ENCODE measurements at regions not wholly inside any gene's neighbourhood (a gene's known extent, or its start where the extent isn't known, plus 50 kb on each side); places are given as distances from the start of the nearest gene placed in this dataset.
"Not testable (repeated sequence)": the region's sequence is repeated elsewhere in the genome, so short reads cannot be mapped to it uniquely, and the experiment has no call there.

- WGBS (ENCODE audit: extremely low coverage, insufficient coverage, low lambda C conversion rate): no CpG with 5 or more reads among the region's 1 CpG
- no peak overlapping the region for H2BK15ac ChIP-seq (replicated peaks; ENCODE audit: low read depth)
These were observed 54.1 kb downstream of the FOXG1 start for GRCh38 chr14:28820677-28821076.

GRCh38 chr14:28821993-28822392 is 55.4 kb downstream of the FOXG1 start:
- H3K79me1 ChIP-seq (ENCODE audit: low read length): no peaks in the 10 kb centered on the region
- H2BK5ac ChIP-seq (ENCODE audit: low read length): no peak overlapping the region
- H3K79me2 ChIP-seq (ENCODE audit: control insufficient read depth, insufficient read depth, low read length): no peaks in the 10 kb centered on the region
- no peak overlapping the region for H4K8ac ChIP-seq (ENCODE audit: low read depth, low read length)
- no peaks in the 10 kb centered on the region for H3K4me1 ChIP-seq (ENCODE audit: control insufficient read depth, low read depth, low read length)
- no peak overlapping the region for H3K9ac ChIP-seq (ENCODE audit: low read length)
- no peak overlapping the region for H4K5ac ChIP-seq (ENCODE audit: low read length)
- H3K27me3 ChIP-seq (ENCODE audit: insufficient read depth, low read length, poor library complexity): no peaks in the 10 kb centered on the region
- no peak overlapping the region for H2AK5ac ChIP-seq (ENCODE audit: low read length)
- no peak overlapping the region for H3K56ac ChIP-seq (ENCODE audit: low read length)
- no peak overlapping the region for H3K4me3 ChIP-seq (ENCODE audit: low read length)
- no peak overlapping the region for H3K4ac ChIP-seq (ENCODE audit: low read depth, low read length)
- no peak overlapping the region for H3K27ac ChIP-seq (ENCODE audit: low read depth, low read length)
- H2BK120ac ChIP-seq (ENCODE audit: low read depth, low read length): no peak overlapping the region
- no peak overlapping the region for H2BK15ac ChIP-seq (replicated peaks; ENCODE audit: low read depth)
- no peak for DNase-seq
- H3K18ac ChIP-seq (ENCODE audit: low read length): no peak overlapping the region
- H3K23ac ChIP-seq (ENCODE audit: low read length): no peak overlapping the region
- H3K36me3 ChIP-seq (ENCODE audit: control insufficient read depth, insufficient read depth, low read length): no peaks in the 10 kb centered on the region
- H3K4me2 ChIP-seq (ENCODE audit: low read length): no peak overlapping the region

More at GRCh38 chr14:28820677-28821076, 54.1 kb downstream of the FOXG1 start:
- no peak overlapping the region for H3K56ac ChIP-seq (ENCODE audit: low read length)
- H2BK5ac ChIP-seq (ENCODE audit: low read length): no peak overlapping the region
- no peak overlapping the region for H4K5ac ChIP-seq (ENCODE audit: low read length)
- no peak overlapping the region for H3K4me3 ChIP-seq (ENCODE audit: low read length)
- no peaks in the 10 kb centered on the region for H3K36me3 ChIP-seq (ENCODE audit: control insufficient read depth, insufficient read depth, low read length)
- no peaks in the 10 kb centered on the region for H3K79me2 ChIP-seq (ENCODE audit: control insufficient read depth, insufficient read depth, low read length)
- H3K9ac ChIP-seq (ENCODE audit: low read length): no peak overlapping the region
- H3K79me1 ChIP-seq (ENCODE audit: low read length): no peaks in the 10 kb centered on the region
- H2AK5ac ChIP-seq (ENCODE audit: low read length): no peak overlapping the region
- H3K27ac ChIP-seq (ENCODE audit: low read depth, low read length): no peak overlapping the region
- no peak overlapping the region for H4K8ac ChIP-seq (ENCODE audit: low read depth, low read length)
- no peak for DNase-seq
- no peak overlapping the region for H3K4ac ChIP-seq (ENCODE audit: low read depth, low read length)
- H3K23ac ChIP-seq (ENCODE audit: low read length): no peak overlapping the region
- H2BK120ac ChIP-seq (ENCODE audit: low read depth, low read length): no peak overlapping the region
- no peak overlapping the region for H3K18ac ChIP-seq (ENCODE audit: low read length)
- no peaks in the 10 kb centered on the region for H3K27me3 ChIP-seq (ENCODE audit: insufficient read depth, low read length, poor library complexity)
- no peaks in the 10 kb centered on the region for H3K4me1 ChIP-seq (ENCODE audit: control insufficient read depth, low read depth, low read length)
- no peak overlapping the region for H3K4me2 ChIP-seq (ENCODE audit: low read length)

- Histone ChIP-seq H3K18ac (ENCODE audit: low read length) (no peak overlapping the region), H3K4me2 (ENCODE audit: low read length) (no peak overlapping the region), H3K27ac (ENCODE audit: low read depth, low read length) (no peak overlapping the region), H2BK120ac (ENCODE audit: low read depth, low read length) (no peak overlapping the region), H3K56ac (ENCODE audit: low read length) (no peak overlapping the region), H3K79me1 (ENCODE audit: low read length) (no peaks in the 10 kb centered on the region), H3K23ac (ENCODE audit: low read length) (no peak overlapping the region), H2AK5ac (ENCODE audit: low read length) (no peak overlapping the region), H3K4me1 (ENCODE audit: control insufficient read depth, low read depth, low read length) (no peaks in the 10 kb centered on the region), H4K8ac (ENCODE audit: low read depth, low read length) (no peak overlapping the region), H3K79me2 (ENCODE audit: control insufficient read depth, insufficient read depth, low read length) (no peaks in the 10 kb centered on the region), H3K9ac (ENCODE audit: low read length) (no peak overlapping the region), H3K36me3 (ENCODE audit: control insufficient read depth, insufficient read depth, low read length) (no peaks in the 10 kb centered on the region), H3K4ac (ENCODE audit: low read depth, low read length) (no peak overlapping the region), H2BK5ac (ENCODE audit: low read length) (no peak overlapping the region), H3K27me3 (ENCODE audit: insufficient read depth, low read length, poor library complexity) (no peaks in the 10 kb centered on the region), H2BK15ac (replicated peaks; ENCODE audit: low read depth) (no peak overlapping the region), H3K4me3 (ENCODE audit: low read length) (no peak overlapping the region), H4K5ac (ENCODE audit: low read length) (no peak overlapping the region)
- no peak for DNase-seq
- no CpG with 5 or more reads among the region's 1 CpG for WGBS (ENCODE audit: extremely low coverage, insufficient coverage, low lambda C conversion rate)
These were observed 56.7 kb downstream of the FOXG1 start for GRCh38 chr14:28823245-28823644.

- Histone ChIP-seq H2BK120ac (ENCODE audit: low read depth, low read length) (no peak overlapping the region), H2AK5ac (ENCODE audit: low read length) (no peak overlapping the region), H3K79me2 (ENCODE audit: control insufficient read depth, insufficient read depth, low read length) (no peaks in the 10 kb centered on the region), H3K27me3 (ENCODE audit: insufficient read depth, low read length, poor library complexity) (no peaks in the 10 kb centered on the region), H3K23ac (ENCODE audit: low read length) (no peak overlapping the region), H2BK5ac (ENCODE audit: low read length) (no peak overlapping the region), H3K4me3 (ENCODE audit: low read length) (no peak overlapping the region), H3K18ac (ENCODE audit: low read length) (no peak overlapping the region), H4K5ac (ENCODE audit: low read length) (no peak overlapping the region), H4K8ac (ENCODE audit: low read depth, low read length) (no peak overlapping the region), H3K4me1 (ENCODE audit: control insufficient read depth, low read depth, low read length) (no peaks in the 10 kb centered on the region), H3K9ac (ENCODE audit: low read length) (no peak overlapping the region), H2BK15ac (replicated peaks; ENCODE audit: low read depth) (no peak overlapping the region), H3K36me3 (ENCODE audit: control insufficient read depth, insufficient read depth, low read length) (no peaks in the 10 kb centered on the region), H3K4me2 (ENCODE audit: low read length) (no peak overlapping the region), H3K4ac (ENCODE audit: low read depth, low read length) (no peak overlapping the region), H3K56ac (ENCODE audit: low read length) (no peak overlapping the region), H3K27ac (ENCODE audit: low read depth, low read length) (no peak overlapping the region), H3K79me1 (ENCODE audit: low read length) (no peaks in the 10 kb centered on the region)
- WGBS (ENCODE audit: extremely low coverage, insufficient coverage, low lambda C conversion rate): no CpG with 5 or more reads among the region's 22 CpGs
- DNase-seq: no peak
These were observed 63.5 kb downstream of the FOXG1 start for GRCh38 chr14:28830115-28830534.

- Histone ChIP-seq H3K4me3 (ENCODE audit: low read length) (no peak overlapping the region), H2BK120ac (ENCODE audit: low read depth, low read length) (no peak overlapping the region), H3K79me2 (ENCODE audit: control insufficient read depth, insufficient read depth, low read length) (no peaks in the 10 kb centered on the region), H3K18ac (ENCODE audit: low read length) (no peak overlapping the region), H3K4me1 (ENCODE audit: control insufficient read depth, low read depth, low read length) (no peaks in the 10 kb centered on the region), H3K27ac (ENCODE audit: low read depth, low read length) (no peak overlapping the region), H3K23ac (ENCODE audit: low read length) (no peak overlapping the region), H4K8ac (ENCODE audit: low read depth, low read length) (no peak overlapping the region), H3K36me3 (ENCODE audit: control insufficient read depth, insufficient read depth, low read length) (no peaks in the 10 kb centered on the region), H2BK5ac (ENCODE audit: low read length) (no peak overlapping the region), H3K4me2 (ENCODE audit: low read length) (no peak overlapping the region), H3K9ac (ENCODE audit: low read length) (no peak overlapping the region), H2BK15ac (replicated peaks; ENCODE audit: low read depth) (no peak overlapping the region), H3K56ac (ENCODE audit: low read length) (no peak overlapping the region), H3K4ac (ENCODE audit: low read depth, low read length) (no peak overlapping the region), H4K5ac (ENCODE audit: low read length) (no peak overlapping the region), H3K79me1 (ENCODE audit: low read length) (no peaks in the 10 kb centered on the region), H2AK5ac (ENCODE audit: low read length) (no peak overlapping the region), H3K27me3 (ENCODE audit: insufficient read depth, low read length, poor library complexity) (no peaks in the 10 kb centered on the region)
- no peak for DNase-seq
- WGBS (ENCODE audit: extremely low coverage, insufficient coverage, low lambda C conversion rate): no CpG with 5 or more reads among the region's 3 CpGs
These were observed 64.5 kb downstream of the FOXG1 start for GRCh38 chr14:28831126-28831525.

GRCh38 chr14:28842569-28842968 is 76.0 kb downstream of the FOXG1 start:
- H2BK120ac ChIP-seq (ENCODE audit: low read depth, low read length); H3K9ac ChIP-seq (ENCODE audit: low read length); H3K4ac ChIP-seq (ENCODE audit: low read depth, low read length); H2BK15ac ChIP-seq (replicated peaks; ENCODE audit: low read depth); H3K27me3 ChIP-seq (ENCODE audit: insufficient read depth, low read length, poor library complexity); H4K8ac ChIP-seq (ENCODE audit: low read depth, low read length); H2BK5ac ChIP-seq (ENCODE audit: low read length); H3K79me2 ChIP-seq (ENCODE audit: control insufficient read depth, insufficient read depth, low read length); H3K27ac ChIP-seq (ENCODE audit: low read depth, low read length); H3K79me1 ChIP-seq (ENCODE audit: low read length); H3K36me3 ChIP-seq (ENCODE audit: control insufficient read depth, insufficient read depth, low read length); H3K23ac ChIP-seq (ENCODE audit: low read length); H4K5ac ChIP-seq (ENCODE audit: low read length); H3K4me2 ChIP-seq (ENCODE audit: low read length); DNase-seq; H3K4me3 ChIP-seq (ENCODE audit: low read length); H3K4me1 ChIP-seq (ENCODE audit: control insufficient read depth, low read depth, low read length); H3K56ac ChIP-seq (ENCODE audit: low read length); H2AK5ac ChIP-seq (ENCODE audit: low read length); H3K18ac ChIP-seq (ENCODE audit: low read length): not testable (repeated sequence)
- no CpG with 5 or more reads among the region's 5 CpGs for WGBS (ENCODE audit: extremely low coverage, insufficient coverage, low lambda C conversion rate)

All from mesendoderm (in vitro differentiated cells).